Epithelial cell of esophagus (primary cell): ENCODE measurements at regions not wholly inside any gene's neighbourhood (a gene's known extent, or its start where the extent isn't known, plus 50 kb on each side); places are given as distances from the start of the nearest gene placed in this dataset.
"Not testable (repeated sequence)": the region's sequence is repeated elsewhere in the genome, so short reads cannot be mapped to it uniquely, and the experiment has no call there.

Experiments used
- DNase-seq: peaks from one replicate; pipeline ENCODE4 v3.0.0; 2010; ENCODE audit warnings: low read depth
- H3K4me3 ChIP-seq: 2 replicates; pipeline ENCODE4 v1.5.1; 2011; ENCODE audit warnings: mild to moderate bottlenecking, low read length, control low read depth
- TF ChIP-seq, protein P1 (sequence below): IDR thresholded peaks from 2 replicates; pipeline ENCODE4 v1.5.1; 2011; ENCODE audit warnings: low read depth, mild to moderate bottlenecking, low read length, control low read depth, inconsistent platforms; ENCODE audit not compliant: insufficient read depth; ENCODE audit errors: missing control alignments

DNA sequence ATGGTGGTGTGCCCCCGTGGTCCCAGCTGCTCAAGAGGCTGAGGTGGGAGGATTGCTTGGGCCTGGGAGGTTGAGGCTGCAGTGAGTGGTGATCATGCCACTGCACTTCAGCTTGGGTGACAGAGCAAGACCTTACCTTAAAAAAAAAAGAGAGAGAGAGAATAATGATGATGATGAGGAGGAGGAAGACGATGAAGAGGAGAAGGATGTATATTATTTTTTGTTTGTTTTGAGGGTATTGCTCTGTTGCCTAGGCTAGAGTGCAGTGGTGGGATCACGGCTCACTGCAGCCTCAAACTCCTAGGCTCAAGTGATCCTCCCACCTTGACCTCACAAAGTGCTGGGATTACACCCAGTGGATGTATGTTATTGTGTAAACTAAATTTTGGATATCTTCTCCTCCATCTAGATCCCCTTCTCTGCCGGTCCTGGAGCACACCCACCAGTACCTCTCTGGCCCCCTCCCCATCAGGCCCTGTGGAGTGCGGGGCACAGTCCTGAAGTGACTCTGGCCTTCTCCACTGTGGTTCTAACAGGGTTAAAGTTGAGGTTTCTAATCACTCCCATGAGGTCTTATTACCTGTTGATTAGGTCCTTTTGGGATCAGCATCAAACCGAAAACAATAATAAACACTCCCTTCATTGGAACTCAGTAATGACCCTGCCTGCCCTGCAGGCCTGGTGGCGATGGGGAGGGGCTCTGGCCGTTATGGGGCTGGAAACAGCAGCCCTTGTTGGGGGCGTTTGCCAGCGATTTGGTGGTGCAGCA, 60.5 kb upstream of the ZFHX3 start:
- TF ChIP-seq, protein P1, sequence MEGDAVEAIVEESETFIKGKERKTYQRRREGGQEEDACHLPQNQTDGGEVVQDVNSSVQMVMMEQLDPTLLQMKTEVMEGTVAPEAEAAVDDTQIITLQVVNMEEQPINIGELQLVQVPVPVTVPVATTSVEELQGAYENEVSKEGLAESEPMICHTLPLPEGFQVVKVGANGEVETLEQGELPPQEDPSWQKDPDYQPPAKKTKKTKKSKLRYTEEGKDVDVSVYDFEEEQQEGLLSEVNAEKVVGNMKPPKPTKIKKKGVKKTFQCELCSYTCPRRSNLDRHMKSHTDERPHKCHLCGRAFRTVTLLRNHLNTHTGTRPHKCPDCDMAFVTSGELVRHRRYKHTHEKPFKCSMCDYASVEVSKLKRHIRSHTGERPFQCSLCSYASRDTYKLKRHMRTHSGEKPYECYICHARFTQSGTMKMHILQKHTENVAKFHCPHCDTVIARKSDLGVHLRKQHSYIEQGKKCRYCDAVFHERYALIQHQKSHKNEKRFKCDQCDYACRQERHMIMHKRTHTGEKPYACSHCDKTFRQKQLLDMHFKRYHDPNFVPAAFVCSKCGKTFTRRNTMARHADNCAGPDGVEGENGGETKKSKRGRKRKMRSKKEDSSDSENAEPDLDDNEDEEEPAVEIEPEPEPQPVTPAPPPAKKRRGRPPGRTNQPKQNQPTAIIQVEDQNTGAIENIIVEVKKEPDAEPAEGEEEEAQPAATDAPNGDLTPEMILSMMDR = no peak
- no peak for DNase-seq
- no peak overlapping the region for H3K4me3 ChIP-seq

DNA sequence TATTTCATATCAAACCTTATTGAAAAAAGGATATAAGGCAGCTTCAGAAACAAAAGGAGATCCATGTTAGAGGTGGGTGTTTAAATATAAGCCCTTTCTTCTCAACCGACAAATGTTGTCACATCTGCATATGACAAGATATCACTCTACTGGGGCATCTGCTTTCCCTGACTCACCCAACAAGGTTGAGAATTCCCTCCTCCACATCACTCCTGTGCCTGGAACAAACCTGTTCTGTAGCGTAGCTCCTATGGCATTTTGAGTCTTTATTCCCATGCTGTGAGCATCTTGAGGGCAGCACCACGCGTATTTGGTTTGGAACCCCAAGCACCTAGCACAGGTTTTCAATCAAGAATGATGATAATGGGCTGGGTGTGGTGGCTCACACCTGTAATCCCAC, 59.4 kb upstream of the ZFHX3 start:
- DNase-seq = no peak
- TF ChIP-seq, protein P1 = no peak
- H3K4me3 ChIP-seq = no peak overlapping the region

DNA sequence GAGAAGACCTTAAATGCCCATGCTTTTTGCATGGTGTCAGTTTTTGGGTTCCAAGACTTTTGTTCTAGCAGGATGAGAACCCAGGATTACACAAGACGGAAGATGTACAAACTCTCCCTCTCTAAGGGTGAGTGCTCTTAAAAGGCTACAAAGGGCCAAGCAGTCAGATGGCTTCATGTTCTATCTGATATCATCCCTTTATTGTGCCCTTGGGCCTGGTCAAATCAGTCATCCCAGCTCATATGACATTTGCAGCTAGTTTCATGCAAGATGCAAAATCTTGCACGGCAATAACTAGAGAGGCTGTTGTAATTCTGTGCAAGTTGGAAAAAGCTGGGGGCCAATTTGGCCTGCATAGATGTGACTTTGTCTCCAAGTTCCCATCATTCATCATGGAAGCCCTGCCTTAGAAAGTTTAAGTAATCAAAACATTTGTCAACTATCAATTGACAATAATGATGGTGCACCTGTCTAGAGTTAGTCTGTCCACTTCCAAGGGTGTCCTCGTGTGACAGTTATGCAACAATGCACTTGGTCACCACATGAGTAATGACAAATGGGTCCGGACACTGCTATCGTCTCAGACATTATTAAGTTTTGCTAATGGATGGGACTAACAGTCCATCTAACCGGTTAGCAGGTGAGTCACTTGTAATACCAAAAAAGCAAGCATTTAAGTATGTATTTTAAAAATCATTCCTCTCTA, 58.6 kb upstream of the ZFHX3 start:
- TF ChIP-seq, protein P1 = no peak
- no peak for DNase-seq

DNA sequence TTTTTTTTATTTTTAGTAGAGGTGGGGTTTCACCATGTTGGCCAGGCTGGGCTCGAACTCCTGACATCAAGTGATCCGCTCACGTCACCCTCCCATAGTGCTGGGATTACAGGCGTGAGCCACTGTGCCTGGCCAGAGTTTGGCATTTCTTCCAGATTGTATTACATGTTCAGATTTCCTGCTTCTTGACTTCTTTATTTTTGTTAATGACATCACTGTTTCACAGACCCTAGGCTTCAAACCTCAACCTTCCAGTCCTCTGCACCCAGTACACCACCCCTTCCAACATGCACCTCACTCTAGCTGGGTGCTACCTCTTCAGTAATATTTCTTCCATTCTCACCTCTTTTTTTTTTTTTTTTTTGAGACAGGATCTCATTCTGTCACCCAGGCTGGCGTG, 53.6 kb upstream of the ZFHX3 start:
- H3K4me3 ChIP-seq = no peak overlapping the region
- DNase-seq = no peak
- TF ChIP-seq, protein P1 = no peak

More for the DNA sequence above, 58.6 kb upstream of the ZFHX3 start:
- H3K4me3 ChIP-seq = no peak overlapping the region

DNA sequence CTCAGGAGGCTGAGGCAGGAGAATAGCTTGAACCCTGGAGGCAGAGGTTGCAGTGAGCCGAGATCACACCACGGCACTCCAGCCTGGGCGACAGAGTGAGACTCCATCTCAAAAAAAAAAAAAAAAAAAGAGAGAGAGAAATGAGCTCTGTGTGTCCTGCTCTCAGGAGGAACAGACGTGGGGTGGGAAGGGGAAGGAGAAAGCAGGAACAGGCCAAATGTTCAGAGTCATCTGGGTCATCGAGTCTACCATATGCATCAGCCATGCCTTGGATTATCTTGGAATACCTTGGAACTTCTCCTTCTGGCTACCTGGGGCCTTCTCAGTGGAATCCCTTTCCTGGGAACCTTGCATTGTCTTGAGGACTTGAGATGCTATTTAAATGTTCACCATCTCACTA, 51.7 kb upstream of the ZFHX3 start:
- DNase-seq, H3K4me3 ChIP-seq: not testable (repeated sequence)
